A673 (cell line): ENCODE measurements at regions not wholly inside any gene's neighbourhood (a gene's known extent, or its start where the extent isn't known, plus 50 kb on each side); places are given as distances from the start of the nearest gene placed in this dataset.

Experiments used
- EZH2 ChIP-seq: fragments of 200-600 bp; sonication (generic); IDR thresholded peaks from 2 replicates; pipeline ENCODE4 v1.6.1; 2017; ENCODE audit warnings: borderline replicate concordance, low read depth, mild to moderate bottlenecking, mixed read lengths, antibody characterized with exemption, low read length; ENCODE audit not compliant: poor library complexity, severe bottlenecking
- TF ChIP-seq, protein P1 (sequence below): fragments of 300-800, 200-600 bp; sonication (generic); conservative IDR thresholded peaks from 2 replicates; pipeline ENCODE4 v1.5.1; 2017; ENCODE audit warnings: low read depth, mild to moderate bottlenecking, antibody characterized with exemption, low read length, moderate library complexity, mixed read lengths

DNA sequence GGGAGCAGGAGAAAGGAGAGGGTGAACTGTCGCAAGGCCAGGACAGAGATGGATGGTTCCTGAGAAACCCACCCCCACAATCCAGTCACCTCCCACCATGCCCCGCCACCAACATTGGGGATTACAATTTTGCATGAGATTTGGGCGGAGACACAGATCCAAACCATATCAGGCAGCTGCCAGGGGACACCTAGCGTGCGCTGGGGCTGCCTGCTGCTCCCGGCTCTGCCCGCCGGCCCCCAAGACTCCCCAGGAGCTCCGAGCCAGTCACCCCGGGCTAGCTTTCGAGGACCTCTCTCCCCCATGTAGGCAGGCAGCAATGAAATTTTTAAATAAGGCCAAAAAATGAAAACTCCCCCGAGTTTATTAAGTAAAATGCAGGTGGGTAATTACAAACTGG, 111.7 kb downstream of the UNCX start:
- TF ChIP-seq, protein P1, sequence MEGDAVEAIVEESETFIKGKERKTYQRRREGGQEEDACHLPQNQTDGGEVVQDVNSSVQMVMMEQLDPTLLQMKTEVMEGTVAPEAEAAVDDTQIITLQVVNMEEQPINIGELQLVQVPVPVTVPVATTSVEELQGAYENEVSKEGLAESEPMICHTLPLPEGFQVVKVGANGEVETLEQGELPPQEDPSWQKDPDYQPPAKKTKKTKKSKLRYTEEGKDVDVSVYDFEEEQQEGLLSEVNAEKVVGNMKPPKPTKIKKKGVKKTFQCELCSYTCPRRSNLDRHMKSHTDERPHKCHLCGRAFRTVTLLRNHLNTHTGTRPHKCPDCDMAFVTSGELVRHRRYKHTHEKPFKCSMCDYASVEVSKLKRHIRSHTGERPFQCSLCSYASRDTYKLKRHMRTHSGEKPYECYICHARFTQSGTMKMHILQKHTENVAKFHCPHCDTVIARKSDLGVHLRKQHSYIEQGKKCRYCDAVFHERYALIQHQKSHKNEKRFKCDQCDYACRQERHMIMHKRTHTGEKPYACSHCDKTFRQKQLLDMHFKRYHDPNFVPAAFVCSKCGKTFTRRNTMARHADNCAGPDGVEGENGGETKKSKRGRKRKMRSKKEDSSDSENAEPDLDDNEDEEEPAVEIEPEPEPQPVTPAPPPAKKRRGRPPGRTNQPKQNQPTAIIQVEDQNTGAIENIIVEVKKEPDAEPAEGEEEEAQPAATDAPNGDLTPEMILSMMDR = no peak
- no peak for TF ChIP-seq EZH2
